Forelimb muscle (tissue), 1 donor: ENCODE measurements at regions not wholly inside any gene's neighbourhood (a gene's known extent, or its start where the extent isn't known, plus 50 kb on each side); places are given as distances from the start of the nearest gene placed in this dataset.

Experiments
- DNase-seq: peaks from one replicate; pipeline ENCODE4 v3.0.0-alpha.2; 2013; ENCODE audit warnings: low read depth

- no peak for DNase-seq
These were observed 240.6 kb upstream of the NT5C1B start for GRCh38 chr2:18829976-18830375.

- no peak for DNase-seq
These were observed 240.0 kb upstream of the NT5C1B start for GRCh38 chr2:18829251-18829902.

DNA sequence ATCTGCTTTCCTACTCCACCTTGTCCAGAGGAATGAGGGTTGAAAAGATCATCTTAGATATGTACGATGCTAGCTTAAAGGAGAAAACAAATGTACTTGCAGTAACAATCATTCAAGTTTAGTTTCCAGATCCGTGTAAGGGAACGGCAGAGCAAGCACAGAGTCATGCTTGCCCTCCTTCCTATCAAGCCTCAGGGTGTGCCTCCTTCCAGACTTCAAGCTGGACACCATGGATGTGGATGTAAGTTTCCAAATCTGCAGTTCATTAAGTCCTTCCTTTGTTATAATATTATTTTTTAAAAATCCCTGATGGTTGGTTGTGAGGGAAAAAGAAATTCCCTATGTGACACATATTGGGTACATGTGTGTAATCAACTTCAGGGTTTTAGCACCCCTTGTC lies 238.9 kb upstream of the NT5C1B start:
- DNase-seq = no peak

DNA sequence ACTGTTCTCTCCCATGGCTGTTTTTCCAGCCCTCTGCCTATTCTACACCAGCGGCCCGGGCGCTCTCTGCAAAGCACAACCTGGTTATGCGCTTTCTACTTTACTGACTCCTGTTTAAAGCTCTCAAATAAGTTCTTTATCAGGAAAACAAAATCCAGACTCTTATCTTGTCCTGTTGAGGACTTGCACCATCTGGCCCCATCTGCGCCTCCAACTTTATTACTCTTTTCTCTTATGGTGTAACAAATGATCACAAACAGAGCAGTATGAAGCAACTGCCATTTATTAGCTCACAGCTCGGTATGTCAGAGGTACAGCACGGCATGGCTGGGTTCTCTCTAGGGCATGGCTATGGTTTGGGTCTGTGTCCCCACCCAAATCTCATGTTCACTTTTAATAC lies 236.5 kb upstream of the NT5C1B start:
- no peak for DNase-seq

- no peak for DNase-seq
These were observed 235.5 kb upstream of the NT5C1B start for GRCh38 chr2:18824915-18825314.

DNA sequence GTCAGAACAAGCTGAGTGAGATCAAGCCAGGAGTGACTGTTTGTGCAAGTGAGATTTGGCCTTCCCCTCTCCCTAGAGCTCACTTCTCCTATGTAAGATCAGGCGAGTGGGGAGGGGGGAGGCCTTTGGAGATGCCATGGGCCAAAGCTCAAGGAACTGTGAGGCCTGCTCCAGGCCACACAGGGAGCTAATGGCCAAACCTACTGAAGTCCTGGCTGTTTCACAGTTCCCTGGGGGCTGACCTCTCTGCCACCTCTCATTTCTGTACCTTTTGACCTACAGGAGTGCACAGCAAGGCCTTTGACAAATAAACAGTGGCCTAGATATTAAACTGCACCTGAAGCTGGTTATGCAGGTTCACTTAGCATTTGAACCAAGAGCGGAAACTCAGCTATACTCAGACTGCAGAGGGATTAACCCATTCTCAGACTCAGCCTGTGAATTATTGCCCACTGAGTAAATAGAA lies 235.0 kb upstream of the NT5C1B start:
- no peak for DNase-seq

GRCh38 chr2:18821431-18821830 lies 232.1 kb upstream of the NT5C1B start:
- DNase-seq = no peak

- DNase-seq = no peak
These were observed 231.6 kb upstream of the NT5C1B start for GRCh38 chr2:18820966-18821365.

- DNase-seq = no peak
These were observed 230.2 kb upstream of the NT5C1B start for GRCh38 chr2:18819566-18819965.

DNA sequence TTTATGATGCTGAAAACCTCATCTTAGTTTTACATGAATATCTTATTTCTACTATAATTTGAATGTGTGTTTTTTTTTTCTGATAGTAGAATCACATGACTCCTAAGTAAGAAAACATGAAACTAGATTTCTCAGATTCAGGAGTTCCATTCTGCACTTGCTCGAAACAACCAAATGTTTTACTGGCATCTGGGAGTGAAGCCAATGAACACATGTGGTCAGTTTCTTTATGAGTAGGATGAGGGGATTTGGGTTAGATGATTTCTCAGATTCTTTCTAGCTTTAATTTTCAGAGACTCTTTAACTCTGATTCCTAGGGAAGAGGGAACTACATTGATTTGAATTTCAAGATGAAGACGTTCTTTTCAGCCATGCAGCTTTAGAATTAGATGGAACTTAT lies 225.0 kb upstream of the NT5C1B start:
- no peak for DNase-seq

- DNase-seq = no peak
These were observed 215.2 kb upstream of the NT5C1B start for GRCh38 chr2:18804536-18804935.

DNA sequence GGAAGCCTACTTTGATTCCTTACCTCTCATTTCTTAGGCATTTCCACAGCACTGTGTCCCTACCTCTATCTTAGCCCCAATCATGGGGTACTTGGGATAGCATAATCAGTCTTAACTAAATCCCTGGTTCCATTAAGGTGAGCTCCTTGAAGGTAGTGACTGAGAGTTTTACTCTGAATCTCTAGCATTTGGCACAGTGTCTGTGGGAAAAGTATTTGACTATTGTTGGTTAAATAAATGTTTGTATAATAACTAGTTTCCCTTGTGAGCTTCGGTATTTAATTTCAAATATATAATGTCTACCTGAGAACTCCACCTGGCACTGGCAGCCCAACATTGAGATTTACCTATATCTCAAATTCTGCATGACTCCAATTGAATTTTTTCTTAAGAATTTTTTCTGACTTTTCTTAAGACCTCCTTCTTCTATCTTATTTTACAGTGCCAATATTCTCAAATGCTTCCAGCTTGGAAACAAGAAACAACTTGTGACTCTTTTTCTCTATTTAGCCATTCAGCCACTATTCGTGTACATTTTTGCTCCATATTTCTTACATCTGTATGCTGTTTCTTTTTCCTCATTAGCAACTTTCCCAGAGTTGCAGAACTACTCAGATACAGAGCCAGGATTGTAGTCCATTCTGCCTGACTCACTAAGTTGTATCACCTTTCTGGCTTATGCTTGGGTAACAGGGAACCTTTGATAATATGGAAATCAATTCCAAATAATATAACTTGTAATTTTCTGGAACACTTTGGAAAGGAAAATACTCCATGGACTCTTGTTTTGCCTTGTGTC lies 214.0 kb upstream of the NT5C1B start:
- DNase-seq = no peak

DNA sequence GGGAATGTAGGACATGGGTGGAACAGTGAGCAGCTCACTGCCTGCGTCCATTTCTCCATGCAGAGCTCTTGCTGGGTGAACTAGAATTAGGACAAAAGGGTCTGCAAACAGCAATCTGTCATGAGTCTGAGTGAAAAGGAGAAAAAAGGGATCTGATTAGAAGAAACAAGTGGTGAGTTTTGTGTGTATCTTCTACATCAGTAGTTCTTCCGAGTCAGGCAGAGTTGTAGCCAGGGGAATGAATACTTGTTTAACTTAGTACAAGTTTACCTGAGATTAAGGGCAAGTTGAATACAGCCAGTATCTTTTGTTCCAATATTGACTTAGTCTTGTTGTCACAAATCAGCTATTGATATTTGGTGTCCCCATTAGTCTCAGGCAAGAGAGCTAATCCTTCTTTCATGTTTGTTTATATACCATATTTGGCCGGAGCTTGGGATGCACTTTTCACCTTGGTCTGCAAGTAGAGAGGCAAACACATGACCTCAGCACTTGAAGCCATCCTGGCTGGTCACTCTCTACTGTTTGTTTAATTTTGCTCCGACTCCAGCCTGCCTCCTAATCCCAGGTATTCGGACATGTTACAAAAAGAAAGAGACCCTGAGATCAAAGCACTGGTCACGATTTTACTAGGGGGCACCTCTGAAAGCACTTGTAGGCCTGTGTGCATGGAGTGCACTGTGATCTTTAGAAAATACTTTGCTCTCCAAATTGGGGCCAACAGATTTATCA lies 211.0 kb upstream of the NT5C1B start:
- DNase-seq = no peak

DNA sequence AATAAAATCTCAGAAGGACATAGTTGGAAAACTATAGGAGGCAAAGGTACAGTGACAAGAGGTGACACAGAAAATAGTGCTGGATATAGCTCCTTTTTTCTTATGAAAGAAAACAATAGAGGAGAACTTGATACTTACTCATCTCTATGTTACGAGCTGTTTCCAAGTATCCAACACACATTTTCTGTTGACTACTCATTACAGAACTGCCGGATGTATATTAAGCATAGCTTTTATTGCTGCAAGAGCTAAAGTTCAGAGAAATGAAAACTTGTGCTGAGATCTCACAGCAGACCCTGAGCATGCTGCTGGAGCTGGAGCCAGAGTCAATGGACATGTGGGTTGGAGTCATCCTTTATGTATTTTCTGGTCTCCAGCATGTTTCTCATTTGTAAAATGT lies 210.0 kb upstream of the NT5C1B start:
- DNase-seq = no peak

DNA sequence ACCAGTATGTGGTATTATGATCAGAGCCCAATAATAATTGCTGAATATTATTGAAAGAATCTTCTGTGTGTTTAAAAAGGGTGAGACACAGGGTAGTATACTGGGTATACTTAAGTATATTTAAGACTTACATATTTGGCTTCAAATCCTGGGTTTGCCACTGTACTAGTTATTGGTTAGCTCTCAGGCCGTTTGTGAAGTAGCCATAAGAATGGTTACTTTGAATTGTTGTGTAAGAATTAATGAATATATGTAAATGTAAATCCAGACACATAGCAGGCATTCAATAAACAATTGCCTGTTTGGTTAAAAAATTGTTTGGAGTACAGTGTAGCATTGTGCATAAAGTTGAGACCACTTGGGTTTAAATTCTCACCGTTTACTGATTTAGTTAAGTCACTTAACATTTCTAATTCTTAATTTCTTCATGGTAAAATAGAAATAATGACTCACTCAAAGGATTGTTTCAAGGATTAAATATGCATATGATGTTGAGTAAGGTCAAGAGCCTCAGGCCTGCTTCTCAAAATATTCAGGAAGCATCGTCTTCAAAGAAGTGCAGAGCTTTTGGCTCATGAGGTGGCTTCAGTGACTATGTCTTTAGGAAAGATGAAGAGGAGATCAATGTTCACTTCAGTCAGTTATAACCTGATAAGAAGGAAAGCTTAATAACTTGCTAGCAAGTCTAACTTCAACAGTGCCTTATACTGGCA lies 207.9 kb upstream of the NT5C1B start:
- DNase-seq = no peak

DNA sequence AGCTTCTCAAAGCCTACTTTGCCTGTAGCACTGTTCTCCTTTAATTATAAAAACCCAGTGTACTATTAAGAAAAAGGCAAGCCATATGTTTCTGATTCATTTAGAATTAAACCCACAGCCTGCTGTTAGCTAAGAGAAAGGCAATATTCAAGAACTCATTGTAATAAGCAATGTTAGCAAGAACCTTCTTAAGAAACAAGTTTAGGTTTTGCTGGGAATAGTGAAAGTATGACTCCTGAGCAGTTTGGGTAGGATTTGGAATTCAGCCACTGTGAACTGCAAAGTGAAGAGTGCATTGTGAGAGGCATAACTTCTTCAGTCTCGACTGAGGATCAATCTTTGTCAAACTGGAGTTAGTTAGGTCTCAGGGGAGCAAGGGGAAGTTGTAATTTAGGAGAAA lies 206.5 kb upstream of the NT5C1B start:
- DNase-seq = no peak

DNA sequence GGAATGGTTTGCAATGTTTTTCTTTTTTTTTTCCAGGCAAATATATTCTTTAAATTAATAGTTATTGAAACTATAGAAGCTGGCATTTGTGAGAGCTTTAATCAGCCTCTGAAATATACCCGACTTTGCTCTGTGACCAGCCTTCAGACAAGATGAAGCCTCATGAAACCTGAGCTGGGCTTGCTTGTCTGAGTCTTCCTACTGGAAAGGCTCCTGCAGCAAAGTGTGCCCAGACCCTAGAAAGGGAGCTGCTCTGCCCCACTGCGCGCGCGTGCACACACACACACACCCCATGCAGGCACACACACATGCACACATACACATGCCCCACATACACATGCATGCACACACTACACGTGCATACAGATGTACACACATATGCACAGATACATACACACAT lies 203.3 kb upstream of the NT5C1B start:
- DNase-seq = no peak

DNA sequence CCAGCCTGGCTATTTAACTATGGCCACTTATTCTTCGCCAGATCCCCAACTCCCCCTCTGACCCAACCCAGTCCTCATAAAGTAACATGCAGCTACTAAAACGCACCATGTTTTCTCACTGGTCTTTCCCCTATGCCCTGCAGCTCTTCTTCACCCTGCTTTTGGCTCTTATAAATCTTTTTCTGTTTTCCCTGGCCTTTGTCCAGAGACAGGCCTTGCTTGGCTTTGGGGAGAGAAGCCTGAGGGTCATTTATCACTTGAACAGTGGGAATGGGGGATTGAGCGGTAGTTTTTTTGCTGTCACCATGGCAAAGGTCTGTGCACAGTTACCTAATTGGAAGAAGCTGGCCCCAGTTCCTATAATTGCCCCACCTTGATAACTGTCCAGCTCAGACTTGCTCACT lies 202.9 kb upstream of the NT5C1B start:
- no peak for DNase-seq

- DNase-seq = no peak
These were observed 201.9 kb upstream of the NT5C1B start for GRCh38 chr2:18791172-18791797.

GRCh38 chr2:18790509-18791171 lies 201.3 kb upstream of the NT5C1B start:
- no peak for DNase-seq

GRCh38 chr2:18788592-18788991 lies 199.2 kb upstream of the NT5C1B start:
- DNase-seq = no peak
